SK-N-SH (cell line): ENCODE measurements at regions not wholly inside any gene's neighbourhood (a gene's known extent, or its start where the extent isn't known, plus 50 kb on each side); places are given as distances from the start of the nearest gene placed in this dataset.

Source experiments
- CTCF ChIA-PET: fragments of 300-600, 350-600 bp; formaldehyde crosslinking; extraction: SDS; loops from one replicate; lab custom pipeline; 2021; lab: Yijun Ruan, JAX
- POLR2A ChIA-PET: fragments of 350-600 bp; sonication (Branson Sonifier 250); formaldehyde crosslinking; extraction: SDS; loops from one replicate; lab custom pipeline; 2020; ENCODE audit warnings: antibody characterized with exemption, inconsistent platforms; lab: Yijun Ruan, JAX
- DNase-seq: peaks from one replicate; pipeline ENCODE4 v3.0.0; 2012
- H2AFZ ChIP-seq: fragments of 200-600 bp; sonication (generic); 2 replicates; pipeline ENCODE4 v1.8.1; 2016; ENCODE audit warnings: antibody characterized with exemption, mild to moderate bottlenecking, low read depth
- H3F3A ChIP-seq: fragments of 200-600 bp; sonication (generic); replicated peaks from 2 replicates; pipeline ENCODE3; 2016; ENCODE audit warnings: antibody characterized with exemption, mild to moderate bottlenecking; ENCODE audit not compliant: insufficient read depth
- H3K27ac ChIP-seq, 2 experiments: fragments of 200-500 bp in 1 of 2; fragments of 200-600 bp in 1 of 2; sonication (Bioruptor generic) in 1 of 2; sonication (generic), shearing (Covaris generic) in 1 of 2; 2 replicates each; pipeline versions ENCODE4 v1.5.1 to v1.6.1; 2014 to 2016; ENCODE audit warnings: low read depth in 2 of 2, inconsistent platforms in 1 of 2, low read length in 1 of 2, mild to moderate bottlenecking in 1 of 2, mixed read lengths in 1 of 2
- H3K27me3 ChIP-seq: fragments of 200-600 bp; sonication (generic), shearing (Covaris generic); 2 replicates; pipeline ENCODE4 v1.6.1; 2016; ENCODE audit warnings: mixed run types; ENCODE audit not compliant: insufficient read depth
- H3K36me3 ChIP-seq, 2 experiments: fragments of 200-500 bp in 1 of 2; fragments of 200-600 bp in 1 of 2; sonication (Bioruptor generic) in 1 of 2; sonication (generic) in 1 of 2; replicated peaks in 1 of 2; 2 replicates each; pipeline versions ENCODE3 to v1.5.1; 2014 to 2016; ENCODE audit warnings: low read length in 1 of 2, mild to moderate bottlenecking in 1 of 2; ENCODE audit not compliant: insufficient read depth in 2 of 2, control insufficient read depth in 1 of 2
- H3K4me1 ChIP-seq, 2 experiments: fragments of 200-500 bp in 1 of 2; fragments of 200-600 bp in 1 of 2; sonication (Bioruptor generic) in 1 of 2; sonication (generic), shearing (Covaris generic) in 1 of 2; 2 replicates each; pipeline versions ENCODE4 v1.5.1 to v1.6.1; 2014 to 2016; ENCODE audit warnings: low read depth in 1 of 2, low read length in 1 of 2, mixed run types in 1 of 2; ENCODE audit not compliant: insufficient read depth in 2 of 2, control insufficient read depth in 1 of 2
- H3K4me2 ChIP-seq: fragments of 200-600 bp; sonication (generic), shearing (Covaris generic); 2 replicates; pipeline ENCODE4 v1.6.1; 2017; ENCODE audit warnings: mixed run types
- H3K4me3 ChIP-seq, 2 experiments: fragments of 200-500 bp in 1 of 2; fragments of 200-600 bp in 1 of 2; sonication (Bioruptor generic) in 1 of 2; sonication (generic), shearing (Covaris generic) in 1 of 2; 2 replicates each; pipeline versions ENCODE4 v1.5.1 to v1.8.1; 2014 to 2016; ENCODE audit warnings: low read depth in 2 of 2, inconsistent platforms in 1 of 2, low read length in 1 of 2, mild to moderate bottlenecking in 1 of 2, mixed read lengths in 1 of 2, moderate library complexity in 1 of 2
- H3K79me2 ChIP-seq: fragments of 200-600 bp; sonication (generic); 2 replicates; pipeline ENCODE4 v1.8.1; 2017; ENCODE audit warnings: mild to moderate bottlenecking; ENCODE audit not compliant: insufficient read depth
- H3K9ac ChIP-seq: fragments of 200-600 bp; sonication (generic); 2 replicates; pipeline ENCODE4 v1.6.1; 2017; ENCODE audit warnings: mixed run types
- H3K9me2 ChIP-seq: fragments of 200-600 bp; sonication (generic); 2 replicates; pipeline ENCODE4 v1.6.1; 2017; ENCODE audit warnings: mixed run types
- H3K9me3 ChIP-seq: fragments of 200-600 bp; sonication (generic); 2 replicates; pipeline ENCODE4 v1.6.1; 2017; ENCODE audit warnings: mixed run types, mild to moderate bottlenecking, moderate library complexity
- H4K20me1 ChIP-seq: fragments of 200-600 bp; sonication (generic); 2 replicates; pipeline ENCODE4 v1.6.1; 2017; ENCODE audit warnings: mild to moderate bottlenecking, mixed run types; ENCODE audit not compliant: insufficient read depth
- CHD2 ChIP-seq: fragments of 150-350 bp; IDR thresholded peaks from 2 replicates; pipeline ENCODE4 v1.6.1; 2018; ENCODE audit warnings: low read length; ENCODE audit not compliant: partially characterized antibody
- EP300 ChIP-seq, 2 experiments: IDR thresholded peaks; 2 replicates each; pipeline versions ENCODE4 v1.4.0 to v1.6.1; 2012; ENCODE audit warnings: borderline replicate concordance in 1 of 2, low read depth in 1 of 2, low read length in 1 of 2
- EZH2phosphoT487 ChIP-seq: fragments of 200-600 bp; sonication (generic); IDR thresholded peaks from 2 replicates; pipeline ENCODE4 v1.6.1; 2017; ENCODE audit warnings: low read depth, mixed run types, mild to moderate bottlenecking, antibody characterized with exemption, moderate library complexity, borderline replicate concordance
- FOSL2 ChIP-seq: IDR thresholded peaks from 2 replicates; pipeline ENCODE4 v1.4.0; 2012; ENCODE audit warnings: low read depth, mild to moderate bottlenecking, moderate library complexity, borderline replicate concordance
- FOXJ3 ChIP-seq: sonication (generic); formaldehyde crosslinking; IDR thresholded peaks from 2 replicates; pipeline ENCODE4 v1.5.1; 2020; ENCODE audit warnings: mild to moderate bottlenecking, missing genetic modification reagents
- FOXM1 ChIP-seq: IDR thresholded peaks from 2 replicates; pipeline ENCODE4 v1.4.0; 2012; ENCODE audit warnings: low read depth, mild to moderate bottlenecking
- GABPA ChIP-seq: IDR thresholded peaks from 2 replicates; pipeline ENCODE4 v1.4.0; 2012; ENCODE audit warnings: low read depth, mild to moderate bottlenecking
- JUND ChIP-seq: IDR thresholded peaks from 2 replicates; pipeline ENCODE4 v1.4.0; 2012
- MEF2A ChIP-seq: IDR thresholded peaks from 2 replicates; pipeline ENCODE4 v1.4.0; 2012; ENCODE audit warnings: low read depth, borderline replicate concordance
- MXI1 ChIP-seq: IDR thresholded peaks from 2 replicates; pipeline ENCODE4 v1.6.1; 2012; ENCODE audit warnings: mild to moderate bottlenecking, low read depth, low read length, improper control_type of control experiment
- NFIC ChIP-seq: IDR thresholded peaks from 2 replicates; pipeline ENCODE4 v1.4.0; 2012; ENCODE audit warnings: borderline replicate concordance
- NRF1 ChIP-seq: IDR thresholded peaks from 2 replicates; pipeline ENCODE4 v1.6.1; 2012; ENCODE audit warnings: low read depth, mild to moderate bottlenecking, low read length
- RXRA ChIP-seq: IDR thresholded peaks from 2 replicates; pipeline ENCODE4 v1.4.0; 2012; ENCODE audit warnings: low read depth, mild to moderate bottlenecking, borderline replicate concordance
- SIN3A ChIP-seq: IDR thresholded peaks from 2 replicates; pipeline ENCODE4 v1.6.1; 2012; ENCODE audit warnings: low read depth, mild to moderate bottlenecking, low read length, moderate library complexity, borderline replicate concordance
- TAF1 ChIP-seq: IDR thresholded peaks from 2 replicates; pipeline ENCODE4 v1.6.1; 2012; ENCODE audit warnings: low read depth, mild to moderate bottlenecking, low read length, moderate library complexity, borderline replicate concordance
- TCF12 ChIP-seq: IDR thresholded peaks from 2 replicates; pipeline ENCODE4 v1.4.0; 2012
- TEAD4 ChIP-seq: IDR thresholded peaks from 2 replicates; pipeline ENCODE4 v1.4.0; 2012; ENCODE audit warnings: mild to moderate bottlenecking, borderline replicate concordance; ENCODE audit not compliant: insufficient read depth
- YY1 ChIP-seq: IDR thresholded peaks from 2 replicates; pipeline ENCODE4 v1.4.0; 2012; ENCODE audit warnings: low read depth, mild to moderate bottlenecking
- WGBS: methylation state at CpG from one replicate; pipeline ENCODE4 v1.1.6; 2017; ENCODE audit warnings: low lambda C conversion rate; 5-methylcytosine and 5-hydroxymethylcytosine counted together
- TF ChIP-seq, protein P1 (sequence below): IDR thresholded peaks from 2 replicates; pipeline ENCODE4 v1.4.0; 2012; ENCODE audit warnings: low read depth
- TF ChIP-seq, protein P2 (sequence below): fragments of 200-600 bp; sonication (generic); IDR thresholded peaks from 2 replicates; pipeline ENCODE4 v1.6.1; 2017; ENCODE audit warnings: antibody characterized with exemption, mild to moderate bottlenecking, moderate library complexity
- TF ChIP-seq, protein P3 (sequence below): IDR thresholded peaks from 2 replicates; pipeline ENCODE4 v1.6.1; 2012; ENCODE audit warnings: mild to moderate bottlenecking, low read depth, low read length, moderate library complexity
- TF ChIP-seq, protein P4 (sequence below): fragments of 150-350 bp; IDR thresholded peaks from 2 replicates; pipeline ENCODE4 v1.6.1; 2017; ENCODE audit warnings: antibody characterized with exemption, low read length, low read depth, borderline replicate concordance
- TF ChIP-seq, protein P5 (sequence below): IDR thresholded peaks from 2 replicates; pipeline ENCODE4; 2012
- TF ChIP-seq, protein P6 (sequence below): IDR thresholded peaks from 2 replicates; pipeline ENCODE4 v1.4.0; 2012; ENCODE audit warnings: low read depth, borderline replicate concordance

DNA sequence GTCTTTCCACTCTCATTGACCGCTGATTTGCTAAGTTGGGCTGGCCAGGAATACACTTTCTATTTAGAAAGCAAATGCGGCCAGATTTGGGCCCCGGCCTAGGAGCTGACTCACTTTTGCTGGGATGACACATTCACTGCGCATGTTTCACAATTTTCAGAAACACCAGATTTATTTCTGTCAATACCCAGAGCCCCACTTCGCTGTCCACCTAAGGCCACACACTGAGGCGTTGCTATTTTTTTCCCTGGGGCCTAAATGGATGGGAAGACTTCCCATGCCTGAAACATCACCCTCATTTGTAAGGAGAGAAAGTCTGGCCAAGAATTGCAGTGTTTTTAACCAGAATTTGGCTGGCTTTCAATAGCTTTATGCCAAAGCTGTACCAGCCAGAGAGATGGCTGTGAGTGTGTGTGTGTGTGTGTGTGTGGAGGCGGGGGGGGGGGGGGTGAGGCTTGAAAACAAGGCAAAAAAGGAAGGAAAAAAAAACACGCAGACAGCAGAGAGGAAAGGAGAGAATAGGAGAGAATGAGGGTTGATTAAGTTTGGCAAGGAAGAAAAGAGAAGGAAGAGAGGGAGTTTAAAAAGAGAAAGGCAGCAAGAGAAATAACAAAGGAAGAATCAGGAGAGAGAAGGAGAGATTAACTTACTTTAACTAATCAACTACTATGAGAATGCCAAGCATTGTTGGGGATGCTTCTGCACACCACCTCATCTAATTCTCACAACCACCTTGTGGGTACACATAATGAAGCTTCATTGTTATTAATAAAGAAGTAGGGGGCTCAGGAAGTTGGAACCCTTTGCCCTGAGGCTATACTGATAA is 261.4 kb upstream of the KLF4 start:
- ChIA-PET POLR2A (no interaction called here), CTCF (no interaction called here)
- peaks cover 39% of the 10 kb centered on the region for H3F3A ChIP-seq
- H3K9me3 ChIP-seq: no peaks in the 10 kb centered on the region
- no peaks in the 10 kb centered on the region for H4K20me1 ChIP-seq
- H3K4me2 ChIP-seq: peak overlapping the region; percentile 70
- TF ChIP-seq TAF1 (peak; percentile 29; the same call in 1 of the 2 replicates), RXRA (peak; percentile 63; the same call in 1 of the 2 replicates), FOSL2 (peak; percentile 94), GABPA (peak; percentile 8; the same call in 1 of the 2 replicates), EP300 (IDR thresholded peaks at IDR 0.05; ENCODE audit: borderline replicate concordance in 1 of 2, low read depth in 1 of 2, low read length in 1 of 2) (peak in 1 of 2 experiments; percentile 80; a peak in 2 of 4 replicates), FOXM1 (peak; percentile 66; the same call in 1 of the 2 replicates), NRF1 (peak; percentile 59), MXI1 (no peak), TEAD4 (peak; percentile 69; the same call in 1 of the 2 replicates), SIN3A (peak; percentile 51; the same call in 1 of the 2 replicates), JUND (peak; percentile 91), CHD2 (no peak), FOXJ3 (CRISPR knock-in tag) (no peak), MEF2A (peak; percentile 93), EZH2phosphoT487 (no peak), TCF12 (peak; percentile 89), NFIC (peak; percentile 96), YY1 (peak; percentile 44; the same call in 1 of the 2 replicates)
- TF ChIP-seq, protein P1, sequence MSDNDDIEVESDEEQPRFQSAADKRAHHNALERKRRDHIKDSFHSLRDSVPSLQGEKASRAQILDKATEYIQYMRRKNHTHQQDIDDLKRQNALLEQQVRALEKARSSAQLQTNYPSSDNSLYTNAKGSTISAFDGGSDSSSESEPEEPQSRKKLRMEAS: peak; percentile 85; the same call in 1 of the 2 replicates
- TF ChIP-seq, protein P2, sequence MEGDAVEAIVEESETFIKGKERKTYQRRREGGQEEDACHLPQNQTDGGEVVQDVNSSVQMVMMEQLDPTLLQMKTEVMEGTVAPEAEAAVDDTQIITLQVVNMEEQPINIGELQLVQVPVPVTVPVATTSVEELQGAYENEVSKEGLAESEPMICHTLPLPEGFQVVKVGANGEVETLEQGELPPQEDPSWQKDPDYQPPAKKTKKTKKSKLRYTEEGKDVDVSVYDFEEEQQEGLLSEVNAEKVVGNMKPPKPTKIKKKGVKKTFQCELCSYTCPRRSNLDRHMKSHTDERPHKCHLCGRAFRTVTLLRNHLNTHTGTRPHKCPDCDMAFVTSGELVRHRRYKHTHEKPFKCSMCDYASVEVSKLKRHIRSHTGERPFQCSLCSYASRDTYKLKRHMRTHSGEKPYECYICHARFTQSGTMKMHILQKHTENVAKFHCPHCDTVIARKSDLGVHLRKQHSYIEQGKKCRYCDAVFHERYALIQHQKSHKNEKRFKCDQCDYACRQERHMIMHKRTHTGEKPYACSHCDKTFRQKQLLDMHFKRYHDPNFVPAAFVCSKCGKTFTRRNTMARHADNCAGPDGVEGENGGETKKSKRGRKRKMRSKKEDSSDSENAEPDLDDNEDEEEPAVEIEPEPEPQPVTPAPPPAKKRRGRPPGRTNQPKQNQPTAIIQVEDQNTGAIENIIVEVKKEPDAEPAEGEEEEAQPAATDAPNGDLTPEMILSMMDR: no peak
- TF ChIP-seq, protein P3, sequence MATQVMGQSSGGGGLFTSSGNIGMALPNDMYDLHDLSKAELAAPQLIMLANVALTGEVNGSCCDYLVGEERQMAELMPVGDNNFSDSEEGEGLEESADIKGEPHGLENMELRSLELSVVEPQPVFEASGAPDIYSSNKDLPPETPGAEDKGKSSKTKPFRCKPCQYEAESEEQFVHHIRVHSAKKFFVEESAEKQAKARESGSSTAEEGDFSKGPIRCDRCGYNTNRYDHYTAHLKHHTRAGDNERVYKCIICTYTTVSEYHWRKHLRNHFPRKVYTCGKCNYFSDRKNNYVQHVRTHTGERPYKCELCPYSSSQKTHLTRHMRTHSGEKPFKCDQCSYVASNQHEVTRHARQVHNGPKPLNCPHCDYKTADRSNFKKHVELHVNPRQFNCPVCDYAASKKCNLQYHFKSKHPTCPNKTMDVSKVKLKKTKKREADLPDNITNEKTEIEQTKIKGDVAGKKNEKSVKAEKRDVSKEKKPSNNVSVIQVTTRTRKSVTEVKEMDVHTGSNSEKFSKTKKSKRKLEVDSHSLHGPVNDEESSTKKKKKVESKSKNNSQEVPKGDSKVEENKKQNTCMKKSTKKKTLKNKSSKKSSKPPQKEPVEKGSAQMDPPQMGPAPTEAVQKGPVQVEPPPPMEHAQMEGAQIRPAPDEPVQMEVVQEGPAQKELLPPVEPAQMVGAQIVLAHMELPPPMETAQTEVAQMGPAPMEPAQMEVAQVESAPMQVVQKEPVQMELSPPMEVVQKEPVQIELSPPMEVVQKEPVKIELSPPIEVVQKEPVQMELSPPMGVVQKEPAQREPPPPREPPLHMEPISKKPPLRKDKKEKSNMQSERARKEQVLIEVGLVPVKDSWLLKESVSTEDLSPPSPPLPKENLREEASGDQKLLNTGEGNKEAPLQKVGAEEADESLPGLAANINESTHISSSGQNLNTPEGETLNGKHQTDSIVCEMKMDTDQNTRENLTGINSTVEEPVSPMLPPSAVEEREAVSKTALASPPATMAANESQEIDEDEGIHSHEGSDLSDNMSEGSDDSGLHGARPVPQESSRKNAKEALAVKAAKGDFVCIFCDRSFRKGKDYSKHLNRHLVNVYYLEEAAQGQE: peak; percentile 51; the same call in 1 of the 2 replicates
- TF ChIP-seq, protein P4, sequence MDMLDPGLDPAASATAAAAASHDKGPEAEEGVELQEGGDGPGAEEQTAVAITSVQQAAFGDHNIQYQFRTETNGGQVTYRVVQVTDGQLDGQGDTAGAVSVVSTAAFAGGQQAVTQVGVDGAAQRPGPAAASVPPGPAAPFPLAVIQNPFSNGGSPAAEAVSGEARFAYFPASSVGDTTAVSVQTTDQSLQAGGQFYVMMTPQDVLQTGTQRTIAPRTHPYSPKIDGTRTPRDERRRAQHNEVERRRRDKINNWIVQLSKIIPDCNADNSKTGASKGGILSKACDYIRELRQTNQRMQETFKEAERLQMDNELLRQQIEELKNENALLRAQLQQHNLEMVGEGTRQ: no peak
- TF ChIP-seq, protein P5, sequence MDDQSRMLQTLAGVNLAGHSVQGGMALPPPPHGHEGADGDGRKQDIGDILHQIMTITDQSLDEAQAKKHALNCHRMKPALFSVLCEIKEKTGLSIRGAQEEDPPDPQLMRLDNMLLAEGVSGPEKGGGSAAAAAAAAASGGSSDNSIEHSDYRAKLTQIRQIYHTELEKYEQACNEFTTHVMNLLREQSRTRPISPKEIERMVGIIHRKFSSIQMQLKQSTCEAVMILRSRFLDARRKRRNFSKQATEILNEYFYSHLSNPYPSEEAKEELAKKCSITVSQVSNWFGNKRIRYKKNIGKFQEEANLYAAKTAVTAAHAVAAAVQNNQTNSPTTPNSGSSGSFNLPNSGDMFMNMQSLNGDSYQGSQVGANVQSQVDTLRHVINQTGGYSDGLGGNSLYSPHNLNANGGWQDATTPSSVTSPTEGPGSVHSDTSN: peak; percentile 89
- TF ChIP-seq, protein P6, sequence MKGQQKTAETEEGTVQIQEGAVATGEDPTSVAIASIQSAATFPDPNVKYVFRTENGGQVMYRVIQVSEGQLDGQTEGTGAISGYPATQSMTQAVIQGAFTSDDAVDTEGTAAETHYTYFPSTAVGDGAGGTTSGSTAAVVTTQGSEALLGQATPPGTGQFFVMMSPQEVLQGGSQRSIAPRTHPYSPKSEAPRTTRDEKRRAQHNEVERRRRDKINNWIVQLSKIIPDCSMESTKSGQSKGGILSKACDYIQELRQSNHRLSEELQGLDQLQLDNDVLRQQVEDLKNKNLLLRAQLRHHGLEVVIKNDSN: no peak
- peak overlapping the region in 1 of 2 experiments; percentile 13; a peak in 1 of 4 replicates for H3K4me3 ChIP-seq
- no peaks in the 10 kb centered on the region for H3K36me3 ChIP-seq
- DNase-seq: no peak
- H3K27me3 ChIP-seq: no peaks in the 10 kb centered on the region
- WGBS: 4% methylated on average over 8 of the region's 8 CpGs
- no peaks in the 10 kb centered on the region for H3K9me2 ChIP-seq
- peak overlapping the region; percentile 52 for H3K9ac ChIP-seq
- H3K79me2 ChIP-seq: no peaks in the 10 kb centered on the region
- peaks cover 4 to 34% of the 10 kb centered on the region in 2 experiments for H3K4me1 ChIP-seq
- peak overlapping the region; percentile 58 to 96 for H3K27ac ChIP-seq
- peak overlapping the region; percentile 69 for H2AFZ ChIP-seq
